OCI-LY1 (cell line): ENCODE measurements at regions not wholly inside any gene's neighbourhood (a gene's known extent, or its start where the extent isn't known, plus 50 kb on each side); places are given as distances from the start of the nearest gene placed in this dataset.

Experiments
- H2AFZ ChIP-seq: fragments of 200-600 bp; sonication (generic), shearing (Covaris generic); 2 replicates; pipeline ENCODE4 v1.6.0; 2014; ENCODE audit warnings: antibody characterized with exemption, mild to moderate bottlenecking, low read length
- H3F3A ChIP-seq: fragments of 200-600 bp; sonication (generic), shearing (Covaris generic); 2 replicates; pipeline ENCODE4 v1.6.0; 2014; ENCODE audit warnings: mild to moderate bottlenecking, antibody characterized with exemption, low read length, moderate library complexity; ENCODE audit not compliant: insufficient read depth
- H3K27ac ChIP-seq: fragments of 200-600 bp; sonication (generic); 2 replicates; pipeline ENCODE4 v1.5.1; 2014; ENCODE audit warnings: low read length, mixed run types, mild to moderate bottlenecking, low read depth; ENCODE audit not compliant: poor library complexity, severe bottlenecking
- H3K27me3 ChIP-seq: fragments of 200-600 bp; sonication (generic); 2 replicates; pipeline ENCODE4 v1.6.0; 2014; ENCODE audit warnings: antibody characterized with exemption, mild to moderate bottlenecking, low read length, moderate library complexity; ENCODE audit not compliant: insufficient read depth
- H3K36me3 ChIP-seq: fragments of 200-600 bp; sonication (generic); 2 replicates; pipeline ENCODE4 v1.6.1; 2014; ENCODE audit warnings: mild to moderate bottlenecking, antibody characterized with exemption, low read length, moderate library complexity, mixed read lengths; ENCODE audit not compliant: insufficient read depth
- H3K4me1 ChIP-seq: fragments of 200-600 bp; sonication (generic); 2 replicates; pipeline ENCODE4 v1.5.1; 2014; ENCODE audit warnings: mild to moderate bottlenecking, low read length, moderate library complexity; ENCODE audit not compliant: insufficient read depth, severe bottlenecking
- H3K4me2 ChIP-seq: fragments of 200-600 bp; sonication (generic), shearing (Covaris generic); 2 replicates; pipeline ENCODE4 v1.6.1; 2014; ENCODE audit warnings: low read length
- H3K4me3 ChIP-seq: fragments of 200-600 bp; sonication (generic); 2 replicates; pipeline ENCODE4 v1.5.1; 2014; ENCODE audit warnings: low read length, low read depth, mild to moderate bottlenecking, mixed read lengths; ENCODE audit not compliant: poor library complexity, severe bottlenecking
- H3K79me2 ChIP-seq: fragments of 200-600 bp; shearing (Covaris generic); 2 replicates; pipeline ENCODE4 v1.6.1; 2016; ENCODE audit warnings: mixed run types, low read length, mixed read lengths; ENCODE audit not compliant: insufficient read depth
- H3K9ac ChIP-seq: fragments of 200-600 bp; sonication (generic), shearing (Covaris generic); 2 replicates; pipeline ENCODE4 v1.6.1; 2014; ENCODE audit warnings: mild to moderate bottlenecking, low read length, mixed read lengths
- H3K9me2 ChIP-seq: fragments of 200-600 bp; sonication (generic), shearing (Covaris generic); 2 replicates; pipeline ENCODE4 v1.6.1; 2014; ENCODE audit warnings: low read depth, mild to moderate bottlenecking, low read length, mixed read lengths
- H3K9me3 ChIP-seq: fragments of 200-600 bp; shearing (Covaris generic); 2 replicates; pipeline ENCODE4 v1.6.1; 2014; ENCODE audit warnings: low read length, mixed read lengths
- H4K20me1 ChIP-seq: fragments of 200-600 bp; sonication (generic), shearing (Covaris generic); 2 replicates; pipeline ENCODE4 v1.6.0; 2016; ENCODE audit warnings: mild to moderate bottlenecking, low read length; ENCODE audit not compliant: insufficient read depth
- EZH2 ChIP-seq: fragments of 200-600 bp; sonication (generic), shearing (Covaris generic); IDR thresholded peaks from 2 replicates; pipeline ENCODE4 v1.8.0; 2017; ENCODE audit warnings: borderline replicate concordance, mixed run types, mild to moderate bottlenecking, antibody characterized with exemption, low read length, moderate library complexity, mixed read lengths
- TF ChIP-seq, protein P1 (sequence below): fragments of 200-600 bp; sonication (generic), shearing (Covaris generic); IDR thresholded peaks from 2 replicates; pipeline ENCODE4 v1.5.1; 2017; ENCODE audit warnings: mild to moderate bottlenecking, antibody characterized with exemption, low read length, moderate library complexity, mixed read lengths

DNA sequence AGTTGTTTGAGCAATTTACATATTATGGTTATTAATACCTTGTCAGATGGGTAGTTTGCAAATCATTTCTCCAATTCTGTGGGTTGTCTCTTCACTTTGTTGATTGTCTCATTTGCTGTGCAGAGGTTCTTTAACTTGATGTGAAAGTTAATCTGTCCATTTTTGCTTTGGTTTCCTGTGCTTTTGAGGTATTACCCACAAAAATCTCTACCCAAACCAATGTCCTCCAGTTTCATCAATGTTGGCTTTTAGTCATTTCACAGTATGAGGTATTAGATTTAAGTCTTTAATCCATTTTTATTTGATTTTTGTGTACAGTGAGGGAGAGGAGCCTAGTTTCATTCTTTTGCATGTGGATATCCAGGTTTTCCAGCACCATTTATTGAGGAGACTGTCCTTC, 82.4 kb downstream of the MRPS30 start:
- no peak overlapping the region for H3K27ac ChIP-seq
- no peaks in the 10 kb centered on the region for H3K36me3 ChIP-seq
- H3K27me3 ChIP-seq = no peaks in the 10 kb centered on the region
- H3K9me3 ChIP-seq = no peaks in the 10 kb centered on the region
- H3K4me1 ChIP-seq = no peaks in the 10 kb centered on the region
- no peak overlapping the region for H2AFZ ChIP-seq
- no peak overlapping the region for H3K4me3 ChIP-seq
- no peaks in the 10 kb centered on the region for H3F3A ChIP-seq
- no peak overlapping the region for H3K9ac ChIP-seq
- H3K9me2 ChIP-seq = no peaks in the 10 kb centered on the region
- no peak for TF ChIP-seq EZH2
- TF ChIP-seq, protein P1, sequence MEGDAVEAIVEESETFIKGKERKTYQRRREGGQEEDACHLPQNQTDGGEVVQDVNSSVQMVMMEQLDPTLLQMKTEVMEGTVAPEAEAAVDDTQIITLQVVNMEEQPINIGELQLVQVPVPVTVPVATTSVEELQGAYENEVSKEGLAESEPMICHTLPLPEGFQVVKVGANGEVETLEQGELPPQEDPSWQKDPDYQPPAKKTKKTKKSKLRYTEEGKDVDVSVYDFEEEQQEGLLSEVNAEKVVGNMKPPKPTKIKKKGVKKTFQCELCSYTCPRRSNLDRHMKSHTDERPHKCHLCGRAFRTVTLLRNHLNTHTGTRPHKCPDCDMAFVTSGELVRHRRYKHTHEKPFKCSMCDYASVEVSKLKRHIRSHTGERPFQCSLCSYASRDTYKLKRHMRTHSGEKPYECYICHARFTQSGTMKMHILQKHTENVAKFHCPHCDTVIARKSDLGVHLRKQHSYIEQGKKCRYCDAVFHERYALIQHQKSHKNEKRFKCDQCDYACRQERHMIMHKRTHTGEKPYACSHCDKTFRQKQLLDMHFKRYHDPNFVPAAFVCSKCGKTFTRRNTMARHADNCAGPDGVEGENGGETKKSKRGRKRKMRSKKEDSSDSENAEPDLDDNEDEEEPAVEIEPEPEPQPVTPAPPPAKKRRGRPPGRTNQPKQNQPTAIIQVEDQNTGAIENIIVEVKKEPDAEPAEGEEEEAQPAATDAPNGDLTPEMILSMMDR = no peak
- no peak overlapping the region for H3K4me2 ChIP-seq
- H4K20me1 ChIP-seq = no peaks in the 10 kb centered on the region
- no peaks in the 10 kb centered on the region for H3K79me2 ChIP-seq

DNA sequence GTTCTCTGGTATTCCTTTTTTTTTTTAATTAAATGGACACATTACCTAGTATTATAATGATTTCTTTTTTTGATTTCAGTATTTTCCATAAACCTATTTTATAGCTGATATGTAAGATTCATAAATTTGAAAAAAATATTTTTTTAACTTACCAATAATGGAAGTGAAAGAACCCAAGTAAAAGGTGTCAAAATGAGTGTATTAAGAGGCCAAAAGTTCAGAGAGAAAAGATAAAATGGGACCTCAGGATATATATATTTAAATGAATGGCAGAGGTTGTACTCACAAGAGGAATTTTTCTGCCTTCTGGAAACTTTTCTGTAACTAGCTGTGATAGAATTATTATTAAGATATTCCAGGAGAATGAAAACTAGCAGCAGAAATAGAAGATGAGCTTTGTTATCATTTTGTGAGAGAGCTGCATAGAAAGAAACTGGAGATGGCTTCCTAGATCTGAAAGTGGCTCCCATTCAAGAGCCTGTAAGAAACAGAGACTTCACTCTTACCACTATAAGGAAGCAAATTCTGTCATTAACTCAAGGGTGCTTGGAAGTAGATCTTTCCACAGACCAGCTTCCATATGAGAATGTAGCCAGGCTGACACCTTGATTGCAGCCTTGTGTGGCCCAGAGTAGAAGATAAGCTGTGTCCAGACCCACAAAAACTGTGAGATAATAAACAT, 91.7 kb downstream of the MRPS30 start:
- Histone ChIP-seq H3K27ac (no peak overlapping the region), H3F3A (no peaks in the 10 kb centered on the region), H3K9me3 (no peaks in the 10 kb centered on the region), H3K9me2 (no peaks in the 10 kb centered on the region), H4K20me1 (no peaks in the 10 kb centered on the region), H3K4me2 (no peak overlapping the region), H2AFZ (no peak overlapping the region), H3K4me3 (no peak overlapping the region), H3K27me3 (no peaks in the 10 kb centered on the region), H3K9ac (no peak overlapping the region), H3K4me1 (no peaks in the 10 kb centered on the region), H3K36me3 (no peaks in the 10 kb centered on the region), H3K79me2 (no peaks in the 10 kb centered on the region)
- TF ChIP-seq, protein P1 = no peak
- no peak for TF ChIP-seq EZH2

DNA sequence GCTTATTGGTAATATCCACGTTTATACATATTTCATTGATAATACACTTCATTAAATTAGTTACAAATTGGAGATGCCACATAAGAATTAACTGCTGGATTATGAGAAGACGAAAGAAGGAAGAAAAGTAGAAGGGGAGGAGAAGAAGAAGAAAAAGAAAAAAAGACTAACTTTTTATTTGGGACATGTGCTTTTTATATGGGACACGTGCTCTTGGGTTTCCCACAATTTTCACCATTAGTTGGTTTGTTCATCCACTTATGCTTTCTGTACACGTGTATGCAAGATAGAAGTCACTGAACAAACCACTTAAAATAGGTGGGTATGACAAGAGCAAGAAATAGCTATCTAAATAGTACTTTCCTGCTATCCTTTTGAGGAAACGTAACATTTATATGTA, 98.6 kb downstream of the MRPS30 start:
- H3K36me3 ChIP-seq = no peaks in the 10 kb centered on the region
- H3K9me3 ChIP-seq = no peaks in the 10 kb centered on the region
- H3K79me2 ChIP-seq = no peaks in the 10 kb centered on the region
- no peak overlapping the region for H2AFZ ChIP-seq
- no peaks in the 10 kb centered on the region for H3K9me2 ChIP-seq
- no peak overlapping the region for H3K9ac ChIP-seq
- no peak for TF ChIP-seq EZH2
- TF ChIP-seq, protein P1 = no peak
- H3K27ac ChIP-seq = no peak overlapping the region
- no peaks in the 10 kb centered on the region for H3F3A ChIP-seq
- no peak overlapping the region for H3K4me2 ChIP-seq
- H3K4me3 ChIP-seq = no peak overlapping the region
- no peaks in the 10 kb centered on the region for H3K4me1 ChIP-seq
- H4K20me1 ChIP-seq = no peaks in the 10 kb centered on the region
- H3K27me3 ChIP-seq = no peaks in the 10 kb centered on the region
